HepG2 (cell line): ENCODE measurements at regions not wholly inside any gene's neighbourhood (a gene's known extent, or its start where the extent isn't known, plus 50 kb on each side); places are given as distances from the start of the nearest gene placed in this dataset.

Experiments used
- EP300 ChIP-seq, 3 experiments: sonication (generic) in 1 of 3; formaldehyde crosslinking in 1 of 3; IDR thresholded peaks; 2 replicates each; pipeline versions ENCODE4 v1.5.1 to v1.6.1; 2011 to 2020; ENCODE audit warnings: low read depth in 2 of 3, low read length in 2 of 3, borderline replicate concordance in 1 of 3, improper control_type of control experiment in 1 of 3, mild to moderate bottlenecking in 1 of 3, missing genetic modification reagents in 1 of 3, moderate library complexity in 1 of 3
- HNF4A ChIP-seq: sonication (generic); formaldehyde crosslinking; IDR thresholded peaks from 2 replicates; pipeline ENCODE4 v1.4.0; 2020; ENCODE audit warnings: missing genetic modification reagents
- LCORL ChIP-seq, 2 experiments: fragments of 450-650 bp in 1 of 2; sonication (generic) in 1 of 2; formaldehyde crosslinking in 1 of 2; IDR thresholded peaks; 2 replicates each; pipeline versions ENCODE4 v1.5.0 to v1.6.1; 2017 to 2020; ENCODE audit warnings: antibody characterized with exemption in 1 of 2, missing genetic modification reagents in 1 of 2
- NR3C1 ChIP-seq: sonication (generic); formaldehyde crosslinking; IDR thresholded peaks from 2 replicates; pipeline ENCODE4 v1.4.0; 2020; ENCODE audit warnings: missing genetic modification reagents
- TF ChIP-seq, protein P1 (sequence below), 2 experiments: sonication (generic) in 1 of 2; formaldehyde crosslinking in 1 of 2; IDR thresholded peaks; 2 replicates each; pipeline versions ENCODE4 v1.4.0 to v1.6.1; 2016 to 2020; ENCODE audit warnings: borderline replicate concordance in 1 of 2, low read depth in 1 of 2, mild to moderate bottlenecking in 1 of 2, missing genetic modification reagents in 1 of 2
- TF ChIP-seq, protein P2 (sequence below): sonication (generic); formaldehyde crosslinking; IDR thresholded peaks from 2 replicates; pipeline ENCODE4 v1.4.0; 2020; ENCODE audit warnings: missing genetic modification reagents
- TF ChIP-seq, protein P3 (sequence below): sonication (generic); formaldehyde crosslinking; IDR thresholded peaks from 2 replicates; pipeline ENCODE4 v1.9.0; 2021; ENCODE audit warnings: missing genetic modification reagents, borderline replicate concordance
- TF ChIP-seq, protein P4 (sequence below): sonication (generic); formaldehyde crosslinking; IDR thresholded peaks from 2 replicates; pipeline ENCODE4 v1.4.0; 2020; ENCODE audit warnings: missing genetic modification reagents
- TF ChIP-seq, protein P5 (sequence below): IDR thresholded peaks from 2 replicates; pipeline ENCODE4 v1.6.1; 2016; ENCODE audit warnings: missing compliant biosample characterization, missing genetic modification reagents, borderline replicate concordance
- TF ChIP-seq, protein P6 (sequence below): IDR thresholded peaks from 2 replicates; pipeline ENCODE4 v1.6.1; 2016; ENCODE audit warnings: mild to moderate bottlenecking
- TF ChIP-seq, protein P7 (sequence below): IDR thresholded peaks from 2 replicates; pipeline ENCODE4 v1.6.1; 2012; ENCODE audit warnings: low read depth, low read length, improper control_type of control experiment

DNA sequence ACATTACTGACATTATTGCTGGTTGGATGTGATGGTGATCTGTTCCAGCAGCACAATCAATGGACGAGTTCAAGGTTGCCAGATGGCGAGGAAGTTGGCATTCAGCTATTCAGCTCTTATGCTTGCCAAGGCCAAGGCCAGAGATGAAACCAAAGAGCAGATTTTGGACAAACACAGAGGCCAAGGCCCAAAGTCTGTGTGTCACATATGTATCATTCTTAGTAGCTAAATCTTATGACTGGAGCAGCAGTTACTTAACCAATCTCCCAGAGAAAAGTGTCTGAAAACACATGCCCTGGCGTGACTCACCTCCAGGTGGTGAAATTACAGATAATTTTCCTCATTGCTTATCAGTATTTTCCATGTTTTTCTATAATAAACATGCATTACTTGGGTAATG is 189.0 kb upstream of the EGFLAM start (continued):
- TF ChIP-seq, protein P1, sequence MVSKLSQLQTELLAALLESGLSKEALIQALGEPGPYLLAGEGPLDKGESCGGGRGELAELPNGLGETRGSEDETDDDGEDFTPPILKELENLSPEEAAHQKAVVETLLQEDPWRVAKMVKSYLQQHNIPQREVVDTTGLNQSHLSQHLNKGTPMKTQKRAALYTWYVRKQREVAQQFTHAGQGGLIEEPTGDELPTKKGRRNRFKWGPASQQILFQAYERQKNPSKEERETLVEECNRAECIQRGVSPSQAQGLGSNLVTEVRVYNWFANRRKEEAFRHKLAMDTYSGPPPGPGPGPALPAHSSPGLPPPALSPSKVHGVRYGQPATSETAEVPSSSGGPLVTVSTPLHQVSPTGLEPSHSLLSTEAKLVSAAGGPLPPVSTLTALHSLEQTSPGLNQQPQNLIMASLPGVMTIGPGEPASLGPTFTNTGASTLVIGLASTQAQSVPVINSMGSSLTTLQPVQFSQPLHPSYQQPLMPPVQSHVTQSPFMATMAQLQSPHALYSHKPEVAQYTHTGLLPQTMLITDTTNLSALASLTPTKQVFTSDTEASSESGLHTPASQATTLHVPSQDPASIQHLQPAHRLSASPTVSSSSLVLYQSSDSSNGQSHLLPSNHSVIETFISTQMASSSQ (IDR thresholded peaks at IDR 0.05; ENCODE audit: low read depth): no peak
- TF ChIP-seq, protein P1 (CRISPR knock-in tag; IDR thresholded peaks at IDR 0.05; ENCODE audit: borderline replicate concordance): peak; percentile 21; the same call in 1 of the 2 replicates
- TF ChIP-seq, protein P2, sequence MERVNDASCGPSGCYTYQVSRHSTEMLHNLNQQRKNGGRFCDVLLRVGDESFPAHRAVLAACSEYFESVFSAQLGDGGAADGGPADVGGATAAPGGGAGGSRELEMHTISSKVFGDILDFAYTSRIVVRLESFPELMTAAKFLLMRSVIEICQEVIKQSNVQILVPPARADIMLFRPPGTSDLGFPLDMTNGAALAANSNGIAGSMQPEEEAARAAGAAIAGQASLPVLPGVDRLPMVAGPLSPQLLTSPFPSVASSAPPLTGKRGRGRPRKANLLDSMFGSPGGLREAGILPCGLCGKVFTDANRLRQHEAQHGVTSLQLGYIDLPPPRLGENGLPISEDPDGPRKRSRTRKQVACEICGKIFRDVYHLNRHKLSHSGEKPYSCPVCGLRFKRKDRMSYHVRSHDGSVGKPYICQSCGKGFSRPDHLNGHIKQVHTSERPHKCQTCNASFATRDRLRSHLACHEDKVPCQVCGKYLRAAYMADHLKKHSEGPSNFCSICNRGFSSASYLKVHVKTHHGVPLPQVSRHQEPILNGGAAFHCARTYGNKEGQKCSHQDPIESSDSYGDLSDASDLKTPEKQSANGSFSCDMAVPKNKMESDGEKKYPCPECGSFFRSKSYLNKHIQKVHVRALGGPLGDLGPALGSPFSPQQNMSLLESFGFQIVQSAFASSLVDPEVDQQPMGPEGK (CRISPR knock-in tag): 0 out of 2 replicates have a peak, but pooled peaks have one; percentile 18
- TF ChIP-seq, protein P3, sequence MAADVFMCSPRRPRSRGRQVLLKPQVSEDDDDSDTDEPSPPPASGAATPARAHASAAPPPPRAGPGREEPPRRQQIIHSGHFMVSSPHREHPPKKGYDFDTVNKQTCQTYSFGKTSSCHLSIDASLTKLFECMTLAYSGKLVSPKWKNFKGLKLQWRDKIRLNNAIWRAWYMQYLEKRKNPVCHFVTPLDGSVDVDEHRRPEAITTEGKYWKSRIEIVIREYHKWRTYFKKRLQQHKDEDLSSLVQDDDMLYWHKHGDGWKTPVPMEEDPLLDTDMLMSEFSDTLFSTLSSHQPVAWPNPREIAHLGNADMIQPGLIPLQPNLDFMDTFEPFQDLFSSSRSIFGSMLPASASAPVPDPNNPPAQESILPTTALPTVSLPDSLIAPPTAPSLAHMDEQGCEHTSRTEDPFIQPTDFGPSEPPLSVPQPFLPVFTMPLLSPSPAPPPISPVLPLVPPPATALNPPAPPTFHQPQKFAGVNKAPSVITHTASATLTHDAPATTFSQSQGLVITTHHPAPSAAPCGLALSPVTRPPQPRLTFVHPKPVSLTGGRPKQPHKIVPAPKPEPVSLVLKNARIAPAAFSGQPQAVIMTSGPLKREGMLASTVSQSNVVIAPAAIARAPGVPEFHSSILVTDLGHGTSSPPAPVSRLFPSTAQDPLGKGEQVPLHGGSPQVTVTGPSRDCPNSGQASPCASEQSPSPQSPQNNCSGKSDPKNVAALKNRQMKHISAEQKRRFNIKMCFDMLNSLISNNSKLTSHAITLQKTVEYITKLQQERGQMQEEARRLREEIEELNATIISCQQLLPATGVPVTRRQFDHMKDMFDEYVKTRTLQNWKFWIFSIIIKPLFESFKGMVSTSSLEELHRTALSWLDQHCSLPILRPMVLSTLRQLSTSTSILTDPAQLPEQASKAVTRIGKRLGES (CRISPR knock-in tag): no peak
- TF ChIP-seq, protein P4, sequence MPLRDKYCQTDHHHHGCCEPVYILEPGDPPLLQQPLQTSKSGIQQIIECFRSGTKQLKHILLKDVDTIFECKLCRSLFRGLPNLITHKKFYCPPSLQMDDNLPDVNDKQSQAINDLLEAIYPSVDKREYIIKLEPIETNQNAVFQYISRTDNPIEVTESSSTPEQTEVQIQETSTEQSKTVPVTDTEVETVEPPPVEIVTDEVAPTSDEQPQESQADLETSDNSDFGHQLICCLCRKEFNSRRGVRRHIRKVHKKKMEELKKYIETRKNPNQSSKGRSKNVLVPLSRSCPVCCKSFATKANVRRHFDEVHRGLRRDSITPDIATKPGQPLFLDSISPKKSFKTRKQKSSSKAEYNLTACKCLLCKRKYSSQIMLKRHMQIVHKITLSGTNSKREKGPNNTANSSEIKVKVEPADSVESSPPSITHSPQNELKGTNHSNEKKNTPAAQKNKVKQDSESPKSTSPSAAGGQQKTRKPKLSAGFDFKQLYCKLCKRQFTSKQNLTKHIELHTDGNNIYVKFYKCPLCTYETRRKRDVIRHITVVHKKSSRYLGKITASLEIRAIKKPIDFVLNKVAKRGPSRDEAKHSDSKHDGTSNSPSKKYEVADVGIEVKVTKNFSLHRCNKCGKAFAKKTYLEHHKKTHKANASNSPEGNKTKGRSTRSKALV (CRISPR knock-in tag): no peak
- TF ChIP-seq EP300 (IDR thresholded peaks at IDR 0.05; ENCODE audit: low read depth in 2 of 2, low read length in 2 of 2) (peak; percentile 45 to 60; a peak in 2 of 4 replicates), EP300 (CRISPR knock-in tag; IDR thresholded peaks at IDR 0.05; ENCODE audit: borderline replicate concordance) (peak; percentile 30; the same call in 1 of the 2 replicates), HNF4A (peak; percentile 91), NR3C1 (no peak), LCORL (IDR thresholded peaks at IDR 0.05) (no peak), LCORL (CRISPR knock-in tag; IDR thresholded peaks at IDR 0.05) (no peak)
- TF ChIP-seq, protein P5, sequence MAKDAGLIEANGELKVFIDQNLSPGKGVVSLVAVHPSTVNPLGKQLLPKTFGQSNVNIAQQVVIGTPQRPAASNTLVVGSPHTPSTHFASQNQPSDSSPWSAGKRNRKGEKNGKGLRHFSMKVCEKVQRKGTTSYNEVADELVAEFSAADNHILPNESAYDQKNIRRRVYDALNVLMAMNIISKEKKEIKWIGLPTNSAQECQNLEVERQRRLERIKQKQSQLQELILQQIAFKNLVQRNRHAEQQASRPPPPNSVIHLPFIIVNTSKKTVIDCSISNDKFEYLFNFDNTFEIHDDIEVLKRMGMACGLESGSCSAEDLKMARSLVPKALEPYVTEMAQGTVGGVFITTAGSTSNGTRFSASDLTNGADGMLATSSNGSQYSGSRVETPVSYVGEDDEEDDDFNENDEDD (CRISPR knock-in tag): no peak
- TF ChIP-seq, protein P6, sequence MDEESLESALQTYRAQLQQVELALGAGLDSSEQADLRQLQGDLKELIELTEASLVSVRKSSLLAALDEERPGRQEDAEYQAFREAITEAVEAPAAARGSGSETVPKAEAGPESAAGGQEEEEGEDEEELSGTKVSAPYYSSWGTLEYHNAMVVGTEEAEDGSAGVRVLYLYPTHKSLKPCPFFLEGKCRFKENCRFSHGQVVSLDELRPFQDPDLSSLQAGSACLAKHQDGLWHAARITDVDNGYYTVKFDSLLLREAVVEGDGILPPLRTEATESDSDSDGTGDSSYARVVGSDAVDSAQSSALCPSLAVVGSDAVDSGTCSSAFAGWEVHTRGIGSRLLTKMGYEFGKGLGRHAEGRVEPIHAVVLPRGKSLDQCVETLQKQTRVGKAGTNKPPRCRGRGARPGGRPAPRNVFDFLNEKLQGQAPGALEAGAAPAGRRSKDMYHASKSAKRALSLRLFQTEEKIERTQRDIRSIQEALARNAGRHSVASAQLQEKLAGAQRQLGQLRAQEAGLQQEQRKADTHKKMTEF (CRISPR knock-in tag): peak; percentile 56; the same call in 1 of the 2 replicates
- TF ChIP-seq, protein P7, sequence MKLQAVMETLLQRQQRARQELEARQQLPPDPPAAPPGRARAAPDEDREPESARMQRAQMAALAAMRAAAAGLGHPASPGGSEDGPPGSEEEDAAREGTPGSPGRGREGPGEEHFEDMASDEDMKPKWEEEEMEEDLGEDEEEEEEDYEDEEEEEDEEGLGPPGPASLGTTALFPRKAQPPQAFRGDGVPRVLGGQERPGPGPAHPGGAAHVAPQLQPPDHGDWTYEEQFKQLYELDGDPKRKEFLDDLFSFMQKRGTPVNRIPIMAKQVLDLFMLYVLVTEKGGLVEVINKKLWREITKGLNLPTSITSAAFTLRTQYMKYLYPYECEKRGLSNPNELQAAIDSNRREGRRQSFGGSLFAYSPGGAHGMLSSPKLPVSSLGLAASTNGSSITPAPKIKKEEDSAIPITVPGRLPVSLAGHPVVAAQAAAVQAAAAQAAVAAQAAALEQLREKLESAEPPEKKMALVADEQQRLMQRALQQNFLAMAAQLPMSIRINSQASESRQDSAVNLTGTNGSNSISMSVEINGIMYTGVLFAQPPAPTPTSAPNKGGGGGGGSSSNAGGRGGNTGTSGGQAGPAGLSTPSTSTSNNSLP: peak; percentile 78; the same call in 1 of the 2 replicates
